H1 (cell line): ENCODE measurements at regions not wholly inside any gene's neighbourhood (a gene's known extent, or its start where the extent isn't known, plus 50 kb on each side); places are given as distances from the start of the nearest gene placed in this dataset.

Experiments
- BACH1 ChIP-seq: IDR thresholded peaks from 2 replicates; pipeline ENCODE4 v1.6.1; 2012; ENCODE audit warnings: low read length, improper control_type of control experiment
- TAF7 ChIP-seq: optimal IDR thresholded peaks from 2 replicates; pipeline ENCODE3; 2011; ENCODE audit warnings: low read depth, mild to moderate bottlenecking, inconsistent platforms, low read length, moderate library complexity, borderline replicate concordance
- ZNF274 ChIP-seq: IDR thresholded peaks from 2 replicates; pipeline ENCODE4 v1.7.0; 2012; ENCODE audit warnings: low read length, borderline replicate concordance; ENCODE audit errors: extremely low read depth
- TF ChIP-seq, protein P1 (sequence below): fragments of 300-600 bp; sonication (generic); IDR thresholded peaks from 2 replicates; pipeline ENCODE4 v1.7.1; 2012; ENCODE audit warnings: low read length, moderate library complexity, mild to moderate bottlenecking, inconsistent platforms; ENCODE audit not compliant: insufficient replicate concordance

DNA sequence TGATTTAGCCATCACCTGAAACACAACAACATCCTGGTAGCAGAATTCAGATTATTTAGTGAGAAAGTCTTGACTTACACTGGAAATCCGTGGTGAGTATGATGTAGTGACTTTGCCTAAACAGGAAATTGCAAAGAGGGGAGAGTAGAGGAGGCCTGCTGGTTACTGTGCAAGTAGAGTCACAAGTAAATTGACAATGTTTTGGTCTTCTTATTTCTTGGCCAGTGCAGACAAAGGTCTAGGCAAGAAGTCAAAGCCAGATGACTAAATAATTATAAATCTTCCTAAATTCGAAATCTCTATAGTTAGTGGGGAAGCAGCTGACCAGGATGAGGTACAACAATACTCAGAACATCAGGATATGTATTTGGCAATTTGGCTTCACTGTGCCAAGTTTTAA, 159.5 kb upstream of the KCTD3 start (continued):
- TF ChIP-seq, protein P1, sequence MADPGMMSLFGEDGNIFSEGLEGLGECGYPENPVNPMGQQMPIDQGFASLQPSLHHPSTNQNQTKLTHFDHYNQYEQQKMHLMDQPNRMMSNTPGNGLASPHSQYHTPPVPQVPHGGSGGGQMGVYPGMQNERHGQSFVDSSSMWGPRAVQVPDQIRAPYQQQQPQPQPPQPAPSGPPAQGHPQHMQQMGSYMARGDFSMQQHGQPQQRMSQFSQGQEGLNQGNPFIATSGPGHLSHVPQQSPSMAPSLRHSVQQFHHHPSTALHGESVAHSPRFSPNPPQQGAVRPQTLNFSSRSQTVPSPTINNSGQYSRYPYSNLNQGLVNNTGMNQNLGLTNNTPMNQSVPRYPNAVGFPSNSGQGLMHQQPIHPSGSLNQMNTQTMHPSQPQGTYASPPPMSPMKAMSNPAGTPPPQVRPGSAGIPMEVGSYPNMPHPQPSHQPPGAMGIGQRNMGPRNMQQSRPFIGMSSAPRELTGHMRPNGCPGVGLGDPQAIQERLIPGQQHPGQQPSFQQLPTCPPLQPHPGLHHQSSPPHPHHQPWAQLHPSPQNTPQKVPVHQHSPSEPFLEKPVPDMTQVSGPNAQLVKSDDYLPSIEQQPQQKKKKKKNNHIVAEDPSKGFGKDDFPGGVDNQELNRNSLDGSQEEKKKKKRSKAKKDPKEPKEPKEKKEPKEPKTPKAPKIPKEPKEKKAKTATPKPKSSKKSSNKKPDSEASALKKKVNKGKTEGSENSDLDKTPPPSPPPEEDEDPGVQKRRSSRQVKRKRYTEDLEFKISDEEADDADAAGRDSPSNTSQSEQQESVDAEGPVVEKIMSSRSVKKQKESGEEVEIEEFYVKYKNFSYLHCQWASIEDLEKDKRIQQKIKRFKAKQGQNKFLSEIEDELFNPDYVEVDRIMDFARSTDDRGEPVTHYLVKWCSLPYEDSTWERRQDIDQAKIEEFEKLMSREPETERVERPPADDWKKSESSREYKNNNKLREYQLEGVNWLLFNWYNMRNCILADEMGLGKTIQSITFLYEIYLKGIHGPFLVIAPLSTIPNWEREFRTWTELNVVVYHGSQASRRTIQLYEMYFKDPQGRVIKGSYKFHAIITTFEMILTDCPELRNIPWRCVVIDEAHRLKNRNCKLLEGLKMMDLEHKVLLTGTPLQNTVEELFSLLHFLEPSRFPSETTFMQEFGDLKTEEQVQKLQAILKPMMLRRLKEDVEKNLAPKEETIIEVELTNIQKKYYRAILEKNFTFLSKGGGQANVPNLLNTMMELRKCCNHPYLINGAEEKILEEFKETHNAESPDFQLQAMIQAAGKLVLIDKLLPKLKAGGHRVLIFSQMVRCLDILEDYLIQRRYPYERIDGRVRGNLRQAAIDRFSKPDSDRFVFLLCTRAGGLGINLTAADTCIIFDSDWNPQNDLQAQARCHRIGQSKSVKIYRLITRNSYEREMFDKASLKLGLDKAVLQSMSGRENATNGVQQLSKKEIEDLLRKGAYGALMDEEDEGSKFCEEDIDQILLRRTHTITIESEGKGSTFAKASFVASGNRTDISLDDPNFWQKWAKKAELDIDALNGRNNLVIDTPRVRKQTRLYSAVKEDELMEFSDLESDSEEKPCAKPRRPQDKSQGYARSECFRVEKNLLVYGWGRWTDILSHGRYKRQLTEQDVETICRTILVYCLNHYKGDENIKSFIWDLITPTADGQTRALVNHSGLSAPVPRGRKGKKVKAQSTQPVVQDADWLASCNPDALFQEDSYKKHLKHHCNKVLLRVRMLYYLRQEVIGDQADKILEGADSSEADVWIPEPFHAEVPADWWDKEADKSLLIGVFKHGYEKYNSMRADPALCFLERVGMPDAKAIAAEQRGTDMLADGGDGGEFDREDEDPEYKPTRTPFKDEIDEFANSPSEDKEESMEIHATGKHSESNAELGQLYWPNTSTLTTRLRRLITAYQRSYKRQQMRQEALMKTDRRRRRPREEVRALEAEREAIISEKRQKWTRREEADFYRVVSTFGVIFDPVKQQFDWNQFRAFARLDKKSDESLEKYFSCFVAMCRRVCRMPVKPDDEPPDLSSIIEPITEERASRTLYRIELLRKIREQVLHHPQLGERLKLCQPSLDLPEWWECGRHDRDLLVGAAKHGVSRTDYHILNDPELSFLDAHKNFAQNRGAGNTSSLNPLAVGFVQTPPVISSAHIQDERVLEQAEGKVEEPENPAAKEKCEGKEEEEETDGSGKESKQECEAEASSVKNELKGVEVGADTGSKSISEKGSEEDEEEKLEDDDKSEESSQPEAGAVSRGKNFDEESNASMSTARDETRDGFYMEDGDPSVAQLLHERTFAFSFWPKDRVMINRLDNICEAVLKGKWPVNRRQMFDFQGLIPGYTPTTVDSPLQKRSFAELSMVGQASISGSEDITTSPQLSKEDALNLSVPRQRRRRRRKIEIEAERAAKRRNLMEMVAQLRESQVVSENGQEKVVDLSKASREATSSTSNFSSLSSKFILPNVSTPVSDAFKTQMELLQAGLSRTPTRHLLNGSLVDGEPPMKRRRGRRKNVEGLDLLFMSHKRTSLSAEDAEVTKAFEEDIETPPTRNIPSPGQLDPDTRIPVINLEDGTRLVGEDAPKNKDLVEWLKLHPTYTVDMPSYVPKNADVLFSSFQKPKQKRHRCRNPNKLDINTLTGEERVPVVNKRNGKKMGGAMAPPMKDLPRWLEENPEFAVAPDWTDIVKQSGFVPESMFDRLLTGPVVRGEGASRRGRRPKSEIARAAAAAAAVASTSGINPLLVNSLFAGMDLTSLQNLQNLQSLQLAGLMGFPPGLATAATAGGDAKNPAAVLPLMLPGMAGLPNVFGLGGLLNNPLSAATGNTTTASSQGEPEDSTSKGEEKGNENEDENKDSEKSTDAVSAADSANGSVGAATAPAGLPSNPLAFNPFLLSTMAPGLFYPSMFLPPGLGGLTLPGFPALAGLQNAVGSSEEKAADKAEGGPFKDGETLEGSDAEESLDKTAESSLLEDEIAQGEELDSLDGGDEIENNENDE = no peak
- TF ChIP-seq ZNF274 (no peak), BACH1 (no peak), TAF7 (no peak)
- TF ChIP-seq, all 59 proteins: peak for 0
